Mesendoderm (in vitro differentiated cells): ENCODE measurements at regions not wholly inside any gene's neighbourhood (a gene's known extent, or its start where the extent isn't known, plus 50 kb on each side); places are given as distances from the start of the nearest gene placed in this dataset.

ENCODE experiments used
- DNase-seq: peaks from one replicate; pipeline ENCODE4 v3.0.0; 2013
- H2AK5ac ChIP-seq: 2 replicates; pipeline ENCODE4 v1.6.1; 2013; ENCODE audit warnings: low read length, inconsistent platforms
- H2BK120ac ChIP-seq: 2 replicates; pipeline ENCODE4 v1.6.1; 2013; ENCODE audit warnings: low read depth, mild to moderate bottlenecking, low read length, moderate library complexity, mixed read lengths
- H2BK15ac ChIP-seq: replicated peaks from 2 replicates; pipeline ENCODE4 v1.6.1; 2013; ENCODE audit warnings: low read depth, mild to moderate bottlenecking, moderate library complexity
- H2BK5ac ChIP-seq: 2 replicates; pipeline ENCODE4 v1.6.1; 2013; ENCODE audit warnings: low read length, inconsistent platforms
- H3K18ac ChIP-seq: 2 replicates; pipeline ENCODE4 v1.6.1; 2013; ENCODE audit warnings: mild to moderate bottlenecking, low read length, mixed read lengths
- H3K23ac ChIP-seq: one replicate; pipeline ENCODE4 v1.6.1; 2013; ENCODE audit warnings: low read length
- H3K27ac ChIP-seq: 2 replicates; pipeline ENCODE4 v1.5.1; 2013; ENCODE audit warnings: low read depth, mild to moderate bottlenecking, inconsistent platforms, low read length, moderate library complexity
- H3K27me3 ChIP-seq: 2 replicates; pipeline ENCODE4 v1.6.1; 2013; ENCODE audit warnings: low read length, control low read depth, mild to moderate bottlenecking, inconsistent platforms; ENCODE audit not compliant: insufficient read depth, poor library complexity
- H3K36me3 ChIP-seq: 2 replicates; pipeline ENCODE4 v1.6.1; 2013; ENCODE audit warnings: low read length, inconsistent platforms; ENCODE audit not compliant: control insufficient read depth, insufficient read depth
- H3K4ac ChIP-seq: one replicate; pipeline ENCODE4 v1.6.1; 2013; ENCODE audit warnings: low read depth, mild to moderate bottlenecking, low read length, moderate library complexity
- H3K4me1 ChIP-seq: 2 replicates; pipeline ENCODE4 v1.6.1; 2013; ENCODE audit warnings: low read depth, low read length, inconsistent platforms; ENCODE audit not compliant: control insufficient read depth
- H3K4me2 ChIP-seq: 2 replicates; pipeline ENCODE4 v1.6.1; 2013; ENCODE audit warnings: low read length
- H3K4me3 ChIP-seq: 2 replicates; pipeline ENCODE4 v1.5.1; 2013; ENCODE audit warnings: mild to moderate bottlenecking, low read length
- H3K56ac ChIP-seq: one replicate; pipeline ENCODE4 v1.6.1; 2013; ENCODE audit warnings: low read length
- H3K79me1 ChIP-seq: 2 replicates; pipeline ENCODE4 v1.6.1; 2013; ENCODE audit warnings: low read length, inconsistent platforms
- H3K79me2 ChIP-seq: 2 replicates; pipeline ENCODE4 v1.6.1; 2013; ENCODE audit warnings: mild to moderate bottlenecking, low read length; ENCODE audit not compliant: control insufficient read depth, insufficient read depth
- H3K9ac ChIP-seq: 2 replicates; pipeline ENCODE4 v1.6.1; 2013; ENCODE audit warnings: low read length, inconsistent platforms
- H4K5ac ChIP-seq: one replicate; pipeline ENCODE4 v1.6.1; 2013; ENCODE audit warnings: low read length
- H4K8ac ChIP-seq: one replicate; pipeline ENCODE4 v1.6.1; 2013; ENCODE audit warnings: low read depth, mild to moderate bottlenecking, control low read depth, low read length, moderate library complexity
- WGBS: extraction: QIAGEN DNeasy Blood & Tissue Kit; methylation state at CpG from one replicate; pipeline ENCODE4 v1.1.7; 2013; ENCODE audit warnings: low lambda C conversion rate, missing lambda C conversion rate; ENCODE audit not compliant: insufficient coverage; ENCODE audit errors: extremely low coverage; 5-methylcytosine and 5-hydroxymethylcytosine counted together

DNA sequence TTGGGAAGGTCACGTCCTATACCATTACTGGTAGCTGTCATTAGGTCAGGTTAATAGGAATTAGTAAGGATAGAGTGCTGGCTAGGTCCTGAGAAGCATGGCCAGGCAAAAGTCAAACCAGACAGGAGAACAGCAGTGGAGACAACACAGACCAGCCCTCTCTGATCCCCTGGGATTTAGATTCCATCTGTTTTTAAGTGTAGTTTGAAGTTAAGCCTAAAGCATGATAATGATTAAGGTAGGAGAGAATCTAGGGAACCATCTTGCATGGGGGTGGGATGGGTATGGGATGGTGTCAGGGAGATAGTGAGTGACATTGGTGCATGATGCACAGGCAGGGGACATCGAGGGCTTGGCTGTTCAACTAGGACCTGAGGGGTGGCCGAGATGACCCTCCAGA, 96.6 kb downstream of the MYCN start:
- peaks cover 2% of the 10 kb centered on the region for H3K4me1 ChIP-seq
- H3K79me1 ChIP-seq = no peaks in the 10 kb centered on the region
- no peak overlapping the region for H2BK5ac ChIP-seq
- H2AK5ac ChIP-seq = no peak overlapping the region
- H3K36me3 ChIP-seq = no peaks in the 10 kb centered on the region
- no peak overlapping the region for H2BK120ac ChIP-seq
- no peak overlapping the region for H4K8ac ChIP-seq
- no CpG with 5 or more reads among the region's 3 CpGs for WGBS
- no peak overlapping the region for H3K4me3 ChIP-seq
- H3K9ac ChIP-seq = no peak overlapping the region
- H3K27me3 ChIP-seq = no peaks in the 10 kb centered on the region
- no peak for DNase-seq
- H2BK15ac ChIP-seq = no peak overlapping the region
- H4K5ac ChIP-seq = no peak overlapping the region
- H3K56ac ChIP-seq = no peak overlapping the region
- H3K27ac ChIP-seq = no peak overlapping the region
- H3K18ac ChIP-seq = no peak overlapping the region
- H3K4ac ChIP-seq = no peak overlapping the region
- H3K4me2 ChIP-seq = no peak overlapping the region
- no peaks in the 10 kb centered on the region for H3K79me2 ChIP-seq
- H3K23ac ChIP-seq = no peak overlapping the region

DNA sequence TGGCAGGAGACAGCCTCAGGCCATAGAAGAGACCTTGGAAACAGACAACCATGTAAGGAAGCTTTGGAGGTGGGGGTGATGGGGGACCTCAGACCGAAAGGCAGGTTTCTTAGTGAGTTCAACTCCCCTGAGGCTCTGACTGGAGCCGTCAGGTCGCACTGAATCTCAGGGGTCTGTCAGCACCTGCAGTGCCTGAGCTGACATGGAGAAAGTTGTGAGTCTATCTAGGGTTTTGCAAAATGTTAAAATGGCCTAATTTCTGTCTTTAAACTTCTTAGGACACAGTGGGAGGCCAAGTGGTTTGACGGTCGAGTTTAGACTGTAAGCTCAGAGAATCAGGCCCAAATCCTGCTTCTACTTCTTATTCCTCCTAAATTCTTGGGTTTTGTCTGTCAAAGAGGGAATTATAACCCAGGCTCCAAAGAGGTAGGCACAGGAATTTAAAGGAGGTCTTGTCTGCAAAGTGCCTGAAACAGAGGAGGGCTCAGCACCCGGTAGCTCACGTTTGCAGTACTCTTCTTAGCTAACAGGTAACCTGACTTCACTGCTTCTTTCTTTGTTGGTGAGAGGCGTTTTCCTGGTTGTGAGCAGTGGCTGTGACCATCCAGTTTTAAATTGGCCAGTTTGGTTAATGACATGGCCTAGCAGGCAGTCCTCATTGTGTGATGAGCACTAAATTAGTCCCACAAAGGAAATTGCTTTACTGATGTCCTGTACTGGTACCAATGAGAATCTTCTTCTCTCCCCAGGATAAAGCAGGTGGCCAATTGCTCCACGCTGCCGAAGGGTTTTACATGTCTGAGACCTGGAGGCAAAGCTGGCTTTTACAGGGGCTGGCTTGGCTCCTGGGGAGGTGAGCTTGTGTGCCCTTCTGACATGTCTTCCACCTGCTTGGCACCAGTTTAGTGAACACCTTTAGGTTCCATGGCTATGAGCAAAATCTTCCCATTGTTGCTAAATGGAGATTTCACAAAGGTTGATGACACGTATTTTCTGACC, 95.7 kb downstream of the MYCN start:
- no peaks in the 10 kb centered on the region for H3K27me3 ChIP-seq
- no peak overlapping the region for H3K18ac ChIP-seq
- H3K4ac ChIP-seq = no peak overlapping the region
- H2BK5ac ChIP-seq = no peak overlapping the region
- DNase-seq = peak; percentile 27
- no peak overlapping the region for H3K27ac ChIP-seq
- H3K79me2 ChIP-seq = no peaks in the 10 kb centered on the region
- no peak overlapping the region for H2AK5ac ChIP-seq
- no CpG with 5 or more reads among the region's 11 CpGs for WGBS
- no peak overlapping the region for H2BK15ac ChIP-seq
- H3K79me1 ChIP-seq = no peaks in the 10 kb centered on the region
- no peak overlapping the region for H3K23ac ChIP-seq
- no peak overlapping the region for H3K9ac ChIP-seq
- H3K4me2 ChIP-seq = no peak overlapping the region
- no peak overlapping the region for H2BK120ac ChIP-seq
- no peak overlapping the region for H3K56ac ChIP-seq
- H3K36me3 ChIP-seq = no peaks in the 10 kb centered on the region
- H3K4me1 ChIP-seq = peaks cover 2% of the 10 kb centered on the region
- H3K4me3 ChIP-seq = no peak overlapping the region
- H4K8ac ChIP-seq = no peak overlapping the region
- no peak overlapping the region for H4K5ac ChIP-seq

DNA sequence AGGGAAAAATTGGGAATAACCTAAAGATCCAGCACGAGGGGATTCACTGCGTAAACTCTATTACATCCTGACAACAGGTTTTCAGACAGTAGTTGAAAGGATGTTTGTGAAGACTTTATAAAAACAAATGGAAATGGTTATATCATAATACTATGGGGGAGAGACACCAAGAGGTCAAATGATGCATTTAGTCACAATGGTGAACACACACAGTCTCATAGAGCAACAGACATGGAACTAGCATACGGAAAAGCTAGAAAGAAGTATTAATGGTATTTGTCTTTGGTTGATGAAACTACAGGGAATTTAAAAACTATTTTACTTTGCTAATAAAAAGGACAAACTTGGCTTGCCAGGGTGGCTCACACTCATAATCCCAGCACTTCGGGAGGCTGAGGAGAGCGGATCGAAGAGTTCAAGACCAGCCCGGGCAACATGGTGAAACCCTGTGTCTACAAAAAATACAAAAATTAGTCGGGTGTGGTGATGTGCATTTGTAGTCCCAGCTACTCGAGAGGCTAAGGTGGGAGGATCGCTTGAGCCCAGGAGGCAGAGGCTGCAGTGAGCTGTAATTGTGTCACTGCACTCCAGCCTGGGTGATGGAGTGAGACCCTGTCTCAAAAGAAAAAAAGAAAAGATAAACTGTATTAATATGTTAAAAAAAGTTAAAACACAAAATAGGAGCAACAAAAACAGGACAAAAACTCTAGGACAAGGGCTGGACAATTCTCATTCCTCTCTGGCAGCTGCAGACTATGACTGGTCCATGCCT, 94.8 kb downstream of the MYCN start:
- no peak overlapping the region for H4K5ac ChIP-seq
- no peak overlapping the region for H3K23ac ChIP-seq
- H3K79me1 ChIP-seq = no peaks in the 10 kb centered on the region
- H2BK120ac ChIP-seq = no peak overlapping the region
- no peak overlapping the region for H3K4me2 ChIP-seq
- no peak overlapping the region for H2AK5ac ChIP-seq
- H2BK15ac ChIP-seq = no peak overlapping the region
- no CpG with 5 or more reads among the region's 10 CpGs for WGBS
- no peak for DNase-seq
- H3K4me3 ChIP-seq = no peak overlapping the region
- no peak overlapping the region for H3K18ac ChIP-seq
- no peak overlapping the region for H2BK5ac ChIP-seq
- H3K4ac ChIP-seq = no peak overlapping the region
- H3K27ac ChIP-seq = no peak overlapping the region
- H3K79me2 ChIP-seq = no peaks in the 10 kb centered on the region
- H3K9ac ChIP-seq = no peak overlapping the region
- H3K4me1 ChIP-seq = peaks cover 2% of the 10 kb centered on the region
- H3K56ac ChIP-seq = no peak overlapping the region
- H4K8ac ChIP-seq = no peak overlapping the region
- H3K36me3 ChIP-seq = no peaks in the 10 kb centered on the region
- no peaks in the 10 kb centered on the region for H3K27me3 ChIP-seq

DNA sequence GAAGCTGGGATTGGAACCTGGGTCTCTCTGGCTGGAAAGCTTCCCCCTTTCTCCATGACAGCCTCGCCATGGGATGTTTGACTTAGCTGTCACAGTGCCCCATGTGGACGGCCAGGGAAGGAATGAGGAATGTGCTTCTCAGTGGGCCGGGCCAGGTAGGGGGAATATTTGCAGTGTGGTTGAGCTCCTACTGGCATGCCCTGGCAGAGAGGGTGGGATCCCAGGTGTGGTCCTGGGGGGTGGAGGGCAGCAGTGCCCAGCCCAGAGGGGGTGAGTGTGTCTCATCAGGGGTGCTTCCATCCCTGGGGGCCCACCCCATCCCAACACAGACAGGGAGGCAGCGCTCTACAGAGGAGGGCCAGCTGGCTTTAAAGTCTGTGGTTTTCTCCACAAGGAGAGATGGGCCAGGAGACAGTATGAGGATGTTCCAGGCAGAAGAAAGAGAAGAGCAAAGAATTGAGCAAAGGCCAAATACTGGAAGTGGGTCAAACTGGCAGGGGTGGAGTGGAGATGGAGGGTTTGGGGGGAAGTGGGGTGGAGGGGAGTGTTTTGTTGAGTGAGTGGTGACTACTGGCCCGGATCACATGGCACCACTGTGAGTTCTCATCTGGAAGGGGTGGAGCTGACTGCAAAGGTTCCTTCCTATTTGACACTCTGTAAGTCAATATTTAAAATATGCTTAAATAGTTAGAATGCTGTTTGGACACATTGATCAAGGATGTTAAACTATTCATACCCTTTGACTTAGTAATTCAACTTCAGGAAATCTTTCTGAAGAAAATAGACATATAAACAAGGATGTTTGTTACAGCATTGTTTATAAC, 94.0 kb downstream of the MYCN start:
- Histone ChIP-seq H3K9ac (no peak overlapping the region), H3K79me2 (no peaks in the 10 kb centered on the region), H3K36me3 (no peaks in the 10 kb centered on the region), H4K5ac (no peak overlapping the region), H3K27me3 (no peaks in the 10 kb centered on the region), H4K8ac (no peak overlapping the region), H3K4me2 (no peak overlapping the region), H3K4ac (no peak overlapping the region), H2BK120ac (no peak overlapping the region), H2BK15ac (no peak overlapping the region), H3K4me3 (no peak overlapping the region), H3K79me1 (no peaks in the 10 kb centered on the region), H3K4me1 (peaks cover 2% of the 10 kb centered on the region), H2BK5ac (no peak overlapping the region), H3K56ac (peak overlapping the region; percentile 47), H3K27ac (no peak overlapping the region), H2AK5ac (no peak overlapping the region), H3K23ac (no peak overlapping the region), H3K18ac (no peak overlapping the region)
- DNase-seq = peak; percentile 78
- no CpG with 5 or more reads among the region's 5 CpGs for WGBS

DNA sequence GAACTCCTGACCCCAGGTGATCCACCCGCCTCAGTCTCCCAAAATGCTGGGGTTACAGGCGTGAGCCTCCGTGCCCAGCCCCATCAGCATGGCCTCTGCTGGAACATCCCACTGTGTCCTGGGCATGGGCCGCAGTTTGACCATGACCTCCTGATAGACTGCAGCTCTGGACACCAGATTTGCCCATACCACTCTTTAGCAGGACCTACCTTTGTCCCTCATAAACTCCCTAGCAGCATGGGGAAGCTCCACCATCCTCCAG, 92.6 kb downstream of the MYCN start:
- no peak overlapping the region for H2BK120ac ChIP-seq
- H2AK5ac ChIP-seq = no peak overlapping the region
- H3K4me3 ChIP-seq = no peak overlapping the region
- no peak overlapping the region for H3K56ac ChIP-seq
- H2BK15ac ChIP-seq = no peak overlapping the region
- no peak overlapping the region for H3K23ac ChIP-seq
- no peaks in the 10 kb centered on the region for H3K36me3 ChIP-seq
- no peak overlapping the region for H3K27ac ChIP-seq
- no peaks in the 10 kb centered on the region for H3K79me2 ChIP-seq
- WGBS = no CpG with 5 or more reads among the region's 4 CpGs
- DNase-seq = no peak
- H3K9ac ChIP-seq = no peak overlapping the region
- H4K8ac ChIP-seq = no peak overlapping the region
- no peaks in the 10 kb centered on the region for H3K27me3 ChIP-seq
- H2BK5ac ChIP-seq = no peak overlapping the region
- H3K4me2 ChIP-seq = no peak overlapping the region
- H3K4me1 ChIP-seq = peaks cover 2% of the 10 kb centered on the region
- no peak overlapping the region for H3K4ac ChIP-seq
- H3K79me1 ChIP-seq = no peaks in the 10 kb centered on the region
- no peak overlapping the region for H3K18ac ChIP-seq
- no peak overlapping the region for H4K5ac ChIP-seq
